ENCODE measurements at regions not wholly inside any gene's neighbourhood (a gene's known extent, or its start where the extent isn't known, plus 50 kb on each side); places are given as distances from the start of the nearest gene placed in this dataset.

GRCh38 chr7:106566196-106566595 lies 94.8 kb downstream of the CCDC71L start:
- TF ChIP-seq GLIS3 (CRISPR knock-in tag; IDR thresholded peaks at IDR 0.05) (no peak), ZNF70 (CRISPR knock-in tag; IDR thresholded peaks at IDR 0.05) (no peak), BACH2 (CRISPR knock-in tag; IDR thresholded peaks at IDR 0.05; ENCODE audit: borderline replicate concordance) (no peak), ZNF8 (CRISPR knock-in tag; IDR thresholded peaks at IDR 0.05) (no peak)

Measured in SK-N-SH treated with all-trans-retinoic acid at 6 μM for 48 hours (cell line).